ENCODE measurements at regions not wholly inside any gene's neighbourhood (a gene's known extent, or its start where the extent isn't known, plus 50 kb on each side); places are given as distances from the start of the nearest gene placed in this dataset.

GRCh38 chr13:47134939-47135489 is 238.2 kb upstream of the HTR2A start:
- no peak overlapping the region for H3K27ac ChIP-seq (ENCODE audit: low read depth in 1 of 2, low read length in 2 of 2)
- WGBS, result 88% methylated on average over 9 of the region's 9 CpGs
- no peak for TF ChIP-seq FOXA1 (IDR thresholded peaks at IDR 0.05)
- no peak for TF ChIP-seq MAX (IDR thresholded peaks at IDR 0.05)
- no peak for TF ChIP-seq RXRA (IDR thresholded peaks at IDR 0.05)
- no peak for TF ChIP-seq REST (IDR thresholded peaks at IDR 0.05)
- TF ChIP-seq ATF3 (IDR thresholded peaks at IDR 0.05), result no peak
- TF ChIP-seq JUND (IDR thresholded peaks at IDR 0.05), result no peak
- TF ChIP-seq YY1 (IDR thresholded peaks at IDR 0.05), result no peak
- TF ChIP-seq TAF1 (conservative IDR thresholded peaks at IDR 0.05), result no peak
- TF ChIP-seq HNF4A (conservative IDR thresholded peaks at IDR 0.05), result no peak
- TF ChIP-seq HNF4G (IDR thresholded peaks at IDR 0.05), result no peak
- TF ChIP-seq EGR1 (IDR thresholded peaks at IDR 0.05; ENCODE audit: low read depth in 2 of 2), result no peak
- no peak for TF ChIP-seq CTCF (IDR thresholded peaks at IDR 0.05; ENCODE audit: low read depth, low read length, missing input control)
- TF ChIP-seq RAD21 (IDR thresholded peaks at IDR 0.05), result no peak
- TF ChIP-seq NR2F2 (IDR thresholded peaks at IDR 0.05), result no peak
- H3K9me3 ChIP-seq (ENCODE audit: control insufficient read depth in 4 of 4, low read length in 3 of 4), result no peaks in the 10 kb centered on the region
- peaks cover 2 to 22% (median 15%) of the 10 kb centered on the region in 4 donors for H3K4me1 ChIP-seq (ENCODE audit: control insufficient read depth in 4 of 4, insufficient read depth in 4 of 4, low read length in 3 of 4)
- H3K9ac ChIP-seq (ENCODE audit: low read depth in 1 of 2, low read length in 2 of 2), result no peak overlapping the region
- H3K36me3 ChIP-seq (ENCODE audit: control insufficient read depth in 4 of 4, insufficient read depth in 3 of 4, low read depth in 1 of 4, low read length in 3 of 4), result no peaks in the 10 kb centered on the region
- no peaks in the 10 kb centered on the region for H3K27me3 ChIP-seq (ENCODE audit: control insufficient read depth in 4 of 4, insufficient read depth in 4 of 4, low read length in 3 of 4)
- DNase-seq (ENCODE audit: low spot score), result no peak
- no peak overlapping the region for H3K4me3 ChIP-seq (ENCODE audit: low read depth in 1 of 3, low read length in 3 of 3)

- 59% methylated on average over 1 of the region's 1 CpG for WGBS
- TF ChIP-seq TAF1 (conservative IDR thresholded peaks at IDR 0.05), result no peak
- TF ChIP-seq YY1 (IDR thresholded peaks at IDR 0.05), result no peak
- no peak for TF ChIP-seq JUND (IDR thresholded peaks at IDR 0.05)
- no peak for TF ChIP-seq MAX (IDR thresholded peaks at IDR 0.05)
- TF ChIP-seq FOXA2 (IDR thresholded peaks at IDR 0.05), result no peak
- no peak for TF ChIP-seq EGR1 (IDR thresholded peaks at IDR 0.05; ENCODE audit: low read depth in 2 of 2)
- no peak for TF ChIP-seq NR2F2 (IDR thresholded peaks at IDR 0.05)
- TF ChIP-seq RXRA (IDR thresholded peaks at IDR 0.05), result no peak
- TF ChIP-seq REST (IDR thresholded peaks at IDR 0.05), result no peak
- TF ChIP-seq FOXA1 (IDR thresholded peaks at IDR 0.05), result no peak
- TF ChIP-seq GABPA (IDR thresholded peaks at IDR 0.05 in 1 of 2, conservative IDR thresholded peaks at IDR 0.05 in 1 of 2), result no peak
- TF ChIP-seq ATF3 (IDR thresholded peaks at IDR 0.05), result no peak
- TF ChIP-seq RAD21 (IDR thresholded peaks at IDR 0.05), result no peak
- TF ChIP-seq CTCF (IDR thresholded peaks at IDR 0.05; ENCODE audit: low read depth, low read length, missing input control), result no peak
- no peak for TF ChIP-seq HNF4A (conservative IDR thresholded peaks at IDR 0.05)
- TF ChIP-seq SP1 (IDR thresholded peaks at IDR 0.05), result no peak
Observed at GRCh38 chr13:47133011-47133445, 236.2 kb upstream of the HTR2A start.

More at GRCh38 chr13:47133011-47133445, 236.2 kb upstream of the HTR2A start:
- H3K9me3 ChIP-seq (ENCODE audit: control insufficient read depth in 4 of 4, low read length in 3 of 4), result no peaks in the 10 kb centered on the region
- no peak overlapping the region for H3K4me3 ChIP-seq (ENCODE audit: low read depth in 1 of 3, low read length in 3 of 3)
- no peaks in the 10 kb centered on the region for H3K27me3 ChIP-seq (ENCODE audit: control insufficient read depth in 4 of 4, insufficient read depth in 4 of 4, low read length in 3 of 4)
- H3K9ac ChIP-seq (ENCODE audit: low read depth in 1 of 2, low read length in 2 of 2), result no peak overlapping the region
- no peak overlapping the region for H3K27ac ChIP-seq (ENCODE audit: low read depth in 1 of 2, low read length in 2 of 2)
- DNase-seq (ENCODE audit: low spot score), result no peak
- H3K36me3 ChIP-seq (ENCODE audit: control insufficient read depth in 4 of 4, insufficient read depth in 3 of 4, low read depth in 1 of 4, low read length in 3 of 4), result no peaks in the 10 kb centered on the region
- H3K4me1 ChIP-seq (ENCODE audit: control insufficient read depth in 4 of 4, insufficient read depth in 4 of 4, low read length in 3 of 4), result peaks cover 2 to 22% (median 15%) of the 10 kb centered on the region in 4 donors
